MM.1S (cell line): ENCODE measurements at regions not wholly inside any gene's neighbourhood (a gene's known extent, or its start where the extent isn't known, plus 50 kb on each side); places are given as distances from the start of the nearest gene placed in this dataset.

ENCODE experiments used
- DNase-seq: peaks from one replicate; pipeline ENCODE4 v3.0.0-alpha.2; 2015
- H2AFZ ChIP-seq: fragments of 300-600 bp; sonication (generic); 2 replicates; pipeline ENCODE4 v1.6.0; 2016; ENCODE audit warnings: antibody characterized with exemption, low read length
- H3F3A ChIP-seq: fragments of 300-600 bp; sonication (generic); 2 replicates; pipeline ENCODE4 v1.6.1; 2016; ENCODE audit warnings: mild to moderate bottlenecking, antibody characterized with exemption, low read length, moderate library complexity, mixed read lengths; ENCODE audit not compliant: insufficient read depth
- H3K27ac ChIP-seq: fragments of 300-600 bp; sonication (generic); 2 replicates; pipeline ENCODE4 v1.5.1; 2016; ENCODE audit warnings: mild to moderate bottlenecking, low read length
- H3K27me3 ChIP-seq: fragments of 300-600 bp; sonication (generic); replicated peaks from 2 replicates; pipeline ENCODE4 v1.6.0; 2016; ENCODE audit warnings: low read length; ENCODE audit not compliant: insufficient read depth
- H3K36me3 ChIP-seq: fragments of 300-600 bp; sonication (generic); replicated peaks from 2 replicates; pipeline ENCODE4 v1.6.1; 2016; ENCODE audit warnings: mild to moderate bottlenecking, low read length, mixed read lengths; ENCODE audit not compliant: insufficient read depth
- H3K4me1 ChIP-seq: fragments of 300-600 bp; sonication (generic); 2 replicates; pipeline ENCODE4 v1.6.1; 2016; ENCODE audit warnings: low read length, mixed read lengths
- H3K4me2 ChIP-seq: fragments of 300-600 bp; sonication (generic); 2 replicates; pipeline ENCODE4 v1.6.0; 2016; ENCODE audit warnings: low read depth, low read length
- H3K4me3 ChIP-seq: fragments of 300-600 bp; sonication (generic); 2 replicates; pipeline ENCODE4 v1.5.1; 2016; ENCODE audit warnings: low read length, mixed read lengths
- H3K79me2 ChIP-seq: fragments of 300-600 bp; sonication (generic); 2 replicates; pipeline ENCODE4 v1.6.1; 2016; ENCODE audit warnings: mixed run types, low read length, mixed read lengths
- H3K9ac ChIP-seq: fragments of 300-600 bp; sonication (generic); 2 replicates; pipeline ENCODE4 v1.6.1; 2016; ENCODE audit warnings: low read length, mixed read lengths
- H3K9me2 ChIP-seq: fragments of 300-600 bp; sonication (generic); replicated peaks from 2 replicates; pipeline ENCODE4 v1.6.1; 2016; ENCODE audit warnings: mild to moderate bottlenecking, low read length, mixed read lengths; ENCODE audit not compliant: insufficient read depth
- H3K9me3 ChIP-seq: fragments of 300-600 bp; sonication (generic); replicated peaks from 2 replicates; pipeline ENCODE4 v1.6.1; 2016; ENCODE audit warnings: mild to moderate bottlenecking, low read length, mixed read lengths; ENCODE audit not compliant: insufficient read depth
- H4K20me1 ChIP-seq: fragments of 300-600 bp; sonication (generic); 2 replicates; pipeline ENCODE4 v1.6.1; 2016; ENCODE audit warnings: mild to moderate bottlenecking, low read length, moderate library complexity, mixed read lengths; ENCODE audit not compliant: insufficient read depth
- CTCF ChIP-seq: fragments of 300-600 bp; sonication (generic); IDR thresholded peaks from 2 replicates; pipeline ENCODE4 v1.5.1; 2016; ENCODE audit warnings: antibody characterized with exemption, low read length, mixed read lengths
- EZH2 ChIP-seq: fragments of 300-600 bp; sonication (generic); optimal IDR thresholded peaks from 2 replicates; pipeline ENCODE3; 2017; ENCODE audit warnings: low read depth, mild to moderate bottlenecking, antibody characterized with exemption, low read length, mixed read lengths
- EZH2phosphoT487 ChIP-seq: fragments of 300-600 bp; sonication (generic); IDR thresholded peaks from 2 replicates; pipeline ENCODE4 v1.6.1; 2018; ENCODE audit warnings: antibody characterized with exemption, low read length

- TF ChIP-seq EZH2: no peak
- TF ChIP-seq CTCF: no peak
- no peak for TF ChIP-seq EZH2phosphoT487
- DNase-seq: no peak
- Histone ChIP-seq H3F3A (0 out of 2 replicates have a peak, but pooled peaks cover 1% of the 10 kb centered on the region), H3K36me3 (no peaks in the 10 kb centered on the region), H2AFZ (peak overlapping the region; percentile 45; the same call in 1 of the 2 replicates), H3K9ac (peak overlapping the region; percentile 4; the same call in 1 of the 2 replicates), H4K20me1 (no peaks in the 10 kb centered on the region), H3K4me3 (no peak overlapping the region), H3K27ac (peak overlapping the region; percentile 34; the same call in 1 of the 2 replicates), H3K9me2 (no peaks in the 10 kb centered on the region), H3K4me2 (peak overlapping the region; percentile 29; the same call in 1 of the 2 replicates), H3K27me3 (no peaks in the 10 kb centered on the region), H3K4me1 (peaks cover 17% of the 10 kb centered on the region), H3K9me3 (no peaks in the 10 kb centered on the region), H3K79me2 (no peaks in the 10 kb centered on the region)
Observed at GRCh38 chr19:28481674-28482073, 731.3 kb downstream of the UQCRFS1 start.

DNA sequence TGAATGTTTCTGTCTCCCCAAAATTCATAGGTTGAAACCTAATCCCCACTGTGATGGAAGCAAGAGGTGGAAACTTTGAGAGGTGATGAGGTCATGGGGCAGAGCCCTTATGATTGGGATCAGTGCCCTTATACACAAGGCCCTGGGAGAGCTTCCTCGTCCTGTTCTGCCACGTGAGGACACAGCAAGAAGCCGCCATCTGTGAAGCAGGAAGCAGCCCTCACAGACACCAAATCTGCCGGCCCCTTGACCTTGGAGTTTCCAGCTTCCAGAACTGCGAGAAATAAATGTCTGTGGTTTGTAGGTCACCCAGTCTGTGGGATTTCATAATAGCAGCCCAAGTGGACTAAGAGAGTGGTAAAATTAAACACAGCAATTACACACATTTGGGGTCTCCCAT, 737.4 kb downstream of the UQCRFS1 start:
- no peak overlapping the region for H3K4me2 ChIP-seq
- H3K27ac ChIP-seq: no peak overlapping the region
- H3K4me3 ChIP-seq: no peak overlapping the region
- H2AFZ ChIP-seq: no peak overlapping the region
- TF ChIP-seq EZH2phosphoT487: no peak
- no peak for TF ChIP-seq EZH2
- no peak for TF ChIP-seq CTCF
- H3K4me1 ChIP-seq: 0 out of 2 replicates have a peak, but pooled peaks cover under 1% of the 10 kb centered on the region
- no peaks in the 10 kb centered on the region for H3K79me2 ChIP-seq
- DNase-seq: no peak
- no peaks in the 10 kb centered on the region for H3K9me2 ChIP-seq
- H4K20me1 ChIP-seq: no peaks in the 10 kb centered on the region
- no peaks in the 10 kb centered on the region for H3K27me3 ChIP-seq
- no peak overlapping the region for H3K9ac ChIP-seq
- no peaks in the 10 kb centered on the region for H3K36me3 ChIP-seq
- no peaks in the 10 kb centered on the region for H3F3A ChIP-seq
- H3K9me3 ChIP-seq: no peaks in the 10 kb centered on the region

DNA sequence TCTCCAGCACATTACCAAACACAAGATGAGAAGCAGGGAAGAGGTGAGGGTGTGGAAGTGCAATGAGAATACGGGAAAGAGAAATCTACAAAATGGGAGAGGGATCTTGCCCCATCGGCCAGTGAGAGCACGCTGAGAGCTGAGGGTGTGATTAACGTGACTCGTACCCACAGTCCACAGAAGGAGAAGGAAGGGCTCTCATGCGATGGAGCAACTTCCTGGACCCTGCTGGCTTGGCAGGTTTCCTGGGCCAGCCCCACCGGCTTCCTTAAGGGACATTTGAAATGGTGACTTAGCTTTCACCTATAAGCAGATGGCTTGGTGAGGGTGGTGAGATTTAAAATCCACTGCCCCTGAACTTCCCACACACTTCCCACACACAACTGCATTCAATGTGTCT, 740.1 kb downstream of the UQCRFS1 start:
- no peak for DNase-seq
- Histone ChIP-seq H3K27me3 (no peaks in the 10 kb centered on the region), H3K36me3 (no peaks in the 10 kb centered on the region), H3K4me2 (no peak overlapping the region), H2AFZ (no peak overlapping the region), H3K9me3 (no peaks in the 10 kb centered on the region), H3F3A (peaks cover 22% of the 10 kb centered on the region), H3K27ac (no peak overlapping the region), H3K4me1 (peaks cover 28% of the 10 kb centered on the region), H3K4me3 (no peak overlapping the region), H3K9me2 (no peaks in the 10 kb centered on the region), H4K20me1 (no peaks in the 10 kb centered on the region), H3K79me2 (no peaks in the 10 kb centered on the region), H3K9ac (no peak overlapping the region)
- no peak for TF ChIP-seq CTCF
- no peak for TF ChIP-seq EZH2phosphoT487
- TF ChIP-seq EZH2: no peak
